Stimulated activated CD4-positive, alpha-beta T cell treated with anti-CD3 and anti-CD28 coated beads, Interleukin-4, amount 100 ng/mL, for 1 hour (primary cell): ENCODE measurements at regions not wholly inside any gene's neighbourhood (a gene's known extent, or its start where the extent isn't known, plus 50 kb on each side); places are given as distances from the start of the nearest gene placed in this dataset.

Source experiments
- DNase-seq: peaks from one replicate; pipeline ENCODE4 v3.0.0-alpha.2; 2020

GRCh38 chr3:106809041-106809440 is 568.2 kb upstream of the CCDC54 start:
- no peak for DNase-seq

- DNase-seq, result no peak
Observed at GRCh38 chr3:106809623-106810299, 567.5 kb upstream of the CCDC54 start.

GRCh38 chr3:106810300-106810875 is 566.9 kb upstream of the CCDC54 start:
- DNase-seq, result no peak

GRCh38 chr3:106811376-106811775 is 565.9 kb upstream of the CCDC54 start:
- no peak for DNase-seq

GRCh38 chr3:106813742-106814141 is 563.5 kb upstream of the CCDC54 start:
- DNase-seq, result no peak

GRCh38 chr3:106814231-106814630 is 563.0 kb upstream of the CCDC54 start:
- DNase-seq, result no peak

- no peak for DNase-seq
Observed at GRCh38 chr3:106816838-106817237, 560.4 kb upstream of the CCDC54 start.

- DNase-seq, result no peak
Observed at GRCh38 chr3:106817706-106818105, 559.5 kb upstream of the CCDC54 start.

GRCh38 chr3:106819440-106819839 is 557.8 kb upstream of the CCDC54 start:
- no peak for DNase-seq

GRCh38 chr3:106820726-106821362 is 556.4 kb upstream of the CCDC54 start:
- DNase-seq, result no peak

GRCh38 chr3:106821801-106822200 is 555.4 kb upstream of the CCDC54 start:
- no peak for DNase-seq

GRCh38 chr3:106822204-106822603 is 555.0 kb upstream of the CCDC54 start:
- DNase-seq, result no peak

- DNase-seq, result no peak
Observed at GRCh38 chr3:106823701-106824100, 553.5 kb upstream of the CCDC54 start.

- DNase-seq, result no peak
Observed at GRCh38 chr3:106824856-106825255, 552.4 kb upstream of the CCDC54 start.

- no peak for DNase-seq
Observed at GRCh38 chr3:106825962-106826605, 551.2 kb upstream of the CCDC54 start.

- no peak for DNase-seq
Observed at GRCh38 chr3:106826791-106827311, 550.4 kb upstream of the CCDC54 start.

GRCh38 chr3:106827515-106828213 is 549.6 kb upstream of the CCDC54 start:
- no peak for DNase-seq

GRCh38 chr3:106829206-106829605 is 548.0 kb upstream of the CCDC54 start:
- DNase-seq, result no peak

- DNase-seq, result no peak
Observed at GRCh38 chr3:106830334-106830733, 546.9 kb upstream of the CCDC54 start.

GRCh38 chr3:106836906-106837305 is 540.3 kb upstream of the CCDC54 start:
- DNase-seq, result no peak

GRCh38 chr3:106837616-106838015 is 539.6 kb upstream of the CCDC54 start:
- DNase-seq, result no peak

- DNase-seq, result no peak
Observed at GRCh38 chr3:106839576-106840280, 537.5 kb upstream of the CCDC54 start.
